Neuronal stem cell (in vitro differentiated cells): ENCODE measurements at regions not wholly inside any gene's neighbourhood (a gene's known extent, or its start where the extent isn't known, plus 50 kb on each side); places are given as distances from the start of the nearest gene placed in this dataset.

Experiments used
- DNase-seq: peaks from one replicate; pipeline ENCODE4 v3.0.0-alpha.2; 2013; ENCODE audit warnings: low spot score
- H2AFZ ChIP-seq: one replicate; pipeline ENCODE4 v1.6.1; 2013; ENCODE audit warnings: mild to moderate bottlenecking, low read length, inconsistent platforms
- H2AK5ac ChIP-seq: 2 replicates; pipeline ENCODE4 v1.6.1; 2013; ENCODE audit warnings: low read depth, mild to moderate bottlenecking, inconsistent platforms, low read length, moderate library complexity, mixed read lengths
- H2BK120ac ChIP-seq: 2 replicates; pipeline ENCODE4 v1.6.1; 2013; ENCODE audit warnings: low read depth, mild to moderate bottlenecking, inconsistent platforms, low read length, moderate library complexity, mixed read lengths
- H2BK12ac ChIP-seq: one replicate; pipeline ENCODE4 v1.6.1; 2013; ENCODE audit warnings: low read length, inconsistent platforms
- H2BK15ac ChIP-seq: 2 replicates; pipeline ENCODE4 v1.6.1; 2013; ENCODE audit warnings: mild to moderate bottlenecking, low read length, inconsistent platforms, mixed read lengths
- H2BK5ac ChIP-seq: one replicate; pipeline ENCODE4 v1.6.1; 2013; ENCODE audit warnings: inconsistent platforms, mild to moderate bottlenecking, low read length, moderate library complexity
- H3K14ac ChIP-seq: one replicate; pipeline ENCODE4 v1.6.1; 2013; ENCODE audit warnings: low read length, inconsistent platforms
- H3K18ac ChIP-seq: 2 replicates; pipeline ENCODE4 v1.6.1; 2013; ENCODE audit warnings: low read length, inconsistent platforms
- H3K23ac ChIP-seq: 2 replicates; pipeline ENCODE4 v1.6.1; 2013; ENCODE audit warnings: low read depth, mild to moderate bottlenecking, mixed read lengths, low read length, inconsistent platforms; ENCODE audit not compliant: poor library complexity
- H3K27ac ChIP-seq: replicated peaks from 3 replicates; pipeline ENCODE4 v1.5.1; 2013; ENCODE audit warnings: low read length, inconsistent platforms
- H3K27me3 ChIP-seq, 3 experiments: 2 replicates each; pipeline ENCODE4 v1.6.1; 2013; ENCODE audit warnings: low read length in 3 of 3, mild to moderate bottlenecking in 2 of 3, inconsistent platforms in 1 of 3, low read depth in 1 of 3, mixed read lengths in 1 of 3, moderate library complexity in 1 of 3; ENCODE audit not compliant: control insufficient read depth in 3 of 3, insufficient read depth in 3 of 3
- H3K36me3 ChIP-seq, 2 donors: replicated peaks in 1 of 2; 2 replicates each; pipeline ENCODE4 v1.6.1; 2013; ENCODE audit warnings: low read length in 2 of 2; ENCODE audit not compliant: control insufficient read depth in 2 of 2, insufficient read depth in 2 of 2
- H3K4ac ChIP-seq: 2 replicates; pipeline ENCODE4 v1.6.1; 2013; ENCODE audit warnings: inconsistent platforms, mild to moderate bottlenecking, low read length, moderate library complexity
- H3K4me1 ChIP-seq, 2 donors: 1 replicate in 1 of 2; 2 replicates in 1 of 2; pipeline ENCODE4 v1.6.1; 2013; ENCODE audit warnings: low read length in 2 of 2, low read depth in 1 of 2; ENCODE audit not compliant: control insufficient read depth in 2 of 2, insufficient read depth in 1 of 2
- H3K4me2 ChIP-seq: one replicate; pipeline ENCODE4 v1.6.1; 2013; ENCODE audit warnings: mild to moderate bottlenecking, low read length, inconsistent platforms; ENCODE audit not compliant: insufficient read depth, poor library complexity, severe bottlenecking
- H3K4me3 ChIP-seq, 2 donors: 2 replicates each; pipeline ENCODE4 v1.5.1; 2013; ENCODE audit warnings: low read length in 2 of 2, mild to moderate bottlenecking in 2 of 2, inconsistent platforms in 1 of 2, moderate library complexity in 1 of 2
- H3K79me1 ChIP-seq: one replicate; pipeline ENCODE4 v1.6.1; 2013; ENCODE audit warnings: low read depth, mild to moderate bottlenecking, inconsistent platforms, low read length, moderate library complexity
- H3K9ac ChIP-seq: one replicate; pipeline ENCODE4 v1.6.1; 2013; ENCODE audit warnings: mild to moderate bottlenecking, low read depth, low read length, inconsistent platforms; ENCODE audit not compliant: poor library complexity
- H3K9me3 ChIP-seq, 2 donors: replicated peaks in 1 of 2; 2 replicates each; pipeline versions ENCODE3 to v1.6.1; 2013; ENCODE audit warnings: low read length in 2 of 2, mild to moderate bottlenecking in 2 of 2, inconsistent platforms in 1 of 2, low read depth in 1 of 2, mixed read lengths in 1 of 2, moderate library complexity in 1 of 2; ENCODE audit not compliant: control insufficient read depth in 2 of 2, insufficient read depth in 1 of 2
- H4K8ac ChIP-seq: one replicate; pipeline ENCODE4 v1.6.1; 2013; ENCODE audit warnings: low read depth, mild to moderate bottlenecking, inconsistent platforms, low read length, moderate library complexity
- H4K91ac ChIP-seq: one replicate; pipeline ENCODE4 v1.6.1; 2013; ENCODE audit warnings: low read length, low read depth, mild to moderate bottlenecking, inconsistent platforms; ENCODE audit not compliant: poor library complexity
- WGBS, 2 donors: extraction: QIAGEN DNeasy Blood & Tissue Kit; methylation state at CpG; one replicate each; pipeline ENCODE4 v1.1.7; 2013; ENCODE audit warnings: missing lambda C conversion rate in 2 of 2, mixed read lengths in 1 of 2; ENCODE audit not compliant: insufficient read length in 2 of 2, insufficient replicate concordance in 1 of 2; ENCODE audit errors: extremely low coverage in 2 of 2; 5-methylcytosine and 5-hydroxymethylcytosine counted together

GRCh38 chr12:107437954-107438353, 247.6 kb upstream of the PWP1 start:
- H3K18ac ChIP-seq: no peak overlapping the region
- no peak for DNase-seq
- no peak overlapping the region for H2BK5ac ChIP-seq
- no peak overlapping the region for H2BK120ac ChIP-seq
- no peak overlapping the region for H2BK15ac ChIP-seq
- no peaks in the 10 kb centered on the region for H3K4me1 ChIP-seq
- H3K9me3 ChIP-seq: no peaks in the 10 kb centered on the region
- no peak overlapping the region for H3K4ac ChIP-seq
- H2AK5ac ChIP-seq: no peak overlapping the region
- no peak overlapping the region for H3K23ac ChIP-seq
- WGBS, 2 donors: no CpG with 5 or more reads among the region's 6 CpGs
- no peak overlapping the region for H3K4me3 ChIP-seq
- H2AFZ ChIP-seq: no peak overlapping the region
- no peak overlapping the region for H3K14ac ChIP-seq
- H3K9ac ChIP-seq: no peak overlapping the region
- no peaks in the 10 kb centered on the region for H3K27me3 ChIP-seq
- no peaks in the 10 kb centered on the region for H3K79me1 ChIP-seq
- no peaks in the 10 kb centered on the region for H3K36me3 ChIP-seq
- H4K91ac ChIP-seq: no peak overlapping the region
- no peak overlapping the region for H2BK12ac ChIP-seq
- no peak overlapping the region for H3K4me2 ChIP-seq
- H3K27ac ChIP-seq: no peak overlapping the region
- no peak overlapping the region for H4K8ac ChIP-seq

- Histone ChIP-seq H3K18ac (no peak overlapping the region), H3K27me3 (no peaks in the 10 kb centered on the region), H3K23ac (no peak overlapping the region), H2BK15ac (no peak overlapping the region), H3K4me3 (no peak overlapping the region), H2BK5ac (no peak overlapping the region), H3K4me2 (no peak overlapping the region), H2AK5ac (no peak overlapping the region), H3K4ac (no peak overlapping the region), H3K27ac (no peak overlapping the region), H4K91ac (no peak overlapping the region), H2BK12ac (no peak overlapping the region), H3K9ac (no peak overlapping the region), H3K79me1 (no peaks in the 10 kb centered on the region), H2BK120ac (no peak overlapping the region), H2AFZ (no peak overlapping the region), H3K36me3 (no peaks in the 10 kb centered on the region), H4K8ac (no peak overlapping the region), H3K4me1 (no peaks in the 10 kb centered on the region), H3K9me3 (no peaks in the 10 kb centered on the region), H3K14ac (no peak overlapping the region)
- no peak for DNase-seq
- no CpG with 5 or more reads among the region's 8 CpGs for WGBS, 2 donors
Measured at GRCh38 chr12:107439026-107439738, 246.4 kb upstream of the PWP1 start.

- H3K36me3 ChIP-seq: no peaks in the 10 kb centered on the region
- no peak for DNase-seq
- H2BK120ac ChIP-seq: no peak overlapping the region
- no peak overlapping the region for H4K8ac ChIP-seq
- H3K23ac ChIP-seq: no peak overlapping the region
- H3K79me1 ChIP-seq: no peaks in the 10 kb centered on the region
- no peak overlapping the region for H2AK5ac ChIP-seq
- no CpG with 5 or more reads among the region's 4 CpGs for WGBS, 2 donors
- H4K91ac ChIP-seq: no peak overlapping the region
- no peak overlapping the region for H3K9ac ChIP-seq
- H2BK15ac ChIP-seq: no peak overlapping the region
- H3K9me3 ChIP-seq: no peaks in the 10 kb centered on the region
- no peak overlapping the region for H2BK5ac ChIP-seq
- H3K18ac ChIP-seq: no peak overlapping the region
- H3K4me3 ChIP-seq: no peak overlapping the region
- H3K4me1 ChIP-seq: no peaks in the 10 kb centered on the region
- H3K4me2 ChIP-seq: no peak overlapping the region
- no peak overlapping the region for H3K4ac ChIP-seq
- H2AFZ ChIP-seq: no peak overlapping the region
- H3K27ac ChIP-seq: no peak overlapping the region
- no peak overlapping the region for H2BK12ac ChIP-seq
- H3K27me3 ChIP-seq: no peaks in the 10 kb centered on the region
- H3K14ac ChIP-seq: no peak overlapping the region
Measured at GRCh38 chr12:107440606-107441005, 245.0 kb upstream of the PWP1 start.

- Histone ChIP-seq H2AFZ (no peak overlapping the region), H2BK5ac (no peak overlapping the region), H3K4me2 (no peak overlapping the region), H4K91ac (no peak overlapping the region), H3K4ac (no peak overlapping the region), H3K9ac (no peak overlapping the region), H3K27ac (no peak overlapping the region), H3K36me3 (no peaks in the 10 kb centered on the region), H2BK120ac (no peak overlapping the region), H3K4me1 (no peaks in the 10 kb centered on the region), H3K23ac (no peak overlapping the region), H2AK5ac (no peak overlapping the region), H2BK15ac (no peak overlapping the region), H2BK12ac (no peak overlapping the region), H3K18ac (no peak overlapping the region), H4K8ac (no peak overlapping the region), H3K9me3 (no peaks in the 10 kb centered on the region), H3K27me3 (no peaks in the 10 kb centered on the region), H3K4me3 (no peak overlapping the region), H3K14ac (no peak overlapping the region), H3K79me1 (no peaks in the 10 kb centered on the region)
- DNase-seq: no peak
- WGBS, 2 donors: no CpG with 5 or more reads among the region's 8 CpGs
Measured at GRCh38 chr12:107441665-107442300, 243.8 kb upstream of the PWP1 start.
